Peyer's patch (tissue), 4 donors: ENCODE measurements at regions not wholly inside any gene's neighbourhood (a gene's known extent, or its start where the extent isn't known, plus 50 kb on each side); places are given as distances from the start of the nearest gene placed in this dataset.

Experiments used
- CTCF ChIP-seq, 6 experiments: fragments of 450-650 bp in 4 of 6; fragments of 200-600 bp in 2 of 6; sonication (generic) in 1 of 6; IDR thresholded peaks; one replicate each; pipeline ENCODE4 v1.5.1; 2017 to 2019; ENCODE audit warnings: antibody characterized with exemption in 6 of 6, mild to moderate bottlenecking in 3 of 6, moderate library complexity in 1 of 6
- POLR2A ChIP-seq, 2 donors: fragments of 450-650 bp; IDR thresholded peaks; one replicate each; pipeline ENCODE4 v1.5.1; 2017; ENCODE audit warnings: antibody characterized with exemption in 2 of 2, mild to moderate bottlenecking in 2 of 2, moderate library complexity in 2 of 2

GRCh38 chr7:20892776-20893175 is 106.1 kb upstream of the SP8 start:
- TF ChIP-seq CTCF (IDR thresholded peaks at IDR 0.05) (no peak), POLR2A (IDR thresholded peaks at IDR 0.05) (no peak)
